HUES6 (cell line): ENCODE measurements at regions not wholly inside any gene's neighbourhood (a gene's known extent, or its start where the extent isn't known, plus 50 kb on each side); places are given as distances from the start of the nearest gene placed in this dataset.
"Not testable (repeated sequence)": the region's sequence is repeated elsewhere in the genome, so short reads cannot be mapped to it uniquely, and the experiment has no call there.

ENCODE experiments used
- H3K27ac ChIP-seq: 2 replicates; pipeline ENCODE4 v1.7.0; 2013; ENCODE audit warnings: low read depth, mild to moderate bottlenecking, low read length, inconsistent platforms
- H3K27me3 ChIP-seq: 2 replicates; pipeline ENCODE4 v1.6.1; 2013; ENCODE audit warnings: low read length; ENCODE audit not compliant: control insufficient read depth, insufficient read depth
- H3K36me3 ChIP-seq: 2 replicates; pipeline ENCODE4 v1.6.1; 2013; ENCODE audit warnings: low read length; ENCODE audit not compliant: control insufficient read depth, insufficient read depth
- H3K4me1 ChIP-seq: 2 replicates; pipeline ENCODE4 v1.6.1; 2013; ENCODE audit warnings: low read length; ENCODE audit not compliant: control insufficient read depth, insufficient read depth
- H3K4me3 ChIP-seq: 2 replicates; pipeline ENCODE4 v1.5.1; 2013; ENCODE audit warnings: low read depth, low read length
- H3K9ac ChIP-seq: one replicate; pipeline ENCODE4 v1.6.1; 2013; ENCODE audit warnings: mild to moderate bottlenecking, low read length
- H3K9me3 ChIP-seq: 2 replicates; pipeline ENCODE4 v1.6.1; 2013; ENCODE audit warnings: low read depth, low read length; ENCODE audit not compliant: control insufficient read depth, insufficient read depth

DNA sequence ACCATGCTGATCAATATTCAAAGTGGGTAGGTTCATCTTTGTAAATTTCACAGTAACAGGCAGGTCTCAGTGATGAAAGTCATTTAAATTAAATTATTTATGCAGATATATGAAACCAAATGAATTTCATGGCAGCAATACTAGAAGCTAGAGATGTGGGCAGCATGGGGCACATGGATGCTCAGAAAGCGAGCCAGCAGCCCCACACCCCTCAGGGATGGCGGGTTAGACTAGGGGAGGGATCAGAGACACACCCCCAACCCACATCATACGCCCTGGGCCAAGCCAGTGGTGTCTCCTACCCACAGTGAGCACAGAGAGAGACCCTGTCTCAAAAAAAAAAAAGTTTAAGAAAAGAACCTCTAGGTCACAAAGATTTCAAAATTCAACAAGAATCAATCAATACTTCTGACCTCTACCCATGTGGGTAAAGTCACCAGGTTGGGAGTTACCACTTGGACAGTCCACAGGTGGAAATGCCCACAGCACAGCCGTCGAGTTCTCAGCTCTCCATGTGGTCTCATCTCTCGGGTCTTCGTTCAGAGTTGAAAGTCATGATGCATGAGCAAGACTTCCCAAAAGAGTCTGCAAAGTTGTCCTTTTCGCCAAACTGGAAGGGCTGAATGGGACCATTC is 79.3 kb upstream of the PPP2R2D start:
- Histone ChIP-seq H3K9me3 (no peaks in the 10 kb centered on the region), H3K27ac (no peak overlapping the region), H3K4me1 (peaks cover 19% of the 10 kb centered on the region), H3K27me3 (0 out of 2 replicates have a peak, but pooled peaks cover 5% of the 10 kb centered on the region), H3K36me3 (no peaks in the 10 kb centered on the region), H3K9ac (no peak overlapping the region), H3K4me3 (no peak overlapping the region)

DNA sequence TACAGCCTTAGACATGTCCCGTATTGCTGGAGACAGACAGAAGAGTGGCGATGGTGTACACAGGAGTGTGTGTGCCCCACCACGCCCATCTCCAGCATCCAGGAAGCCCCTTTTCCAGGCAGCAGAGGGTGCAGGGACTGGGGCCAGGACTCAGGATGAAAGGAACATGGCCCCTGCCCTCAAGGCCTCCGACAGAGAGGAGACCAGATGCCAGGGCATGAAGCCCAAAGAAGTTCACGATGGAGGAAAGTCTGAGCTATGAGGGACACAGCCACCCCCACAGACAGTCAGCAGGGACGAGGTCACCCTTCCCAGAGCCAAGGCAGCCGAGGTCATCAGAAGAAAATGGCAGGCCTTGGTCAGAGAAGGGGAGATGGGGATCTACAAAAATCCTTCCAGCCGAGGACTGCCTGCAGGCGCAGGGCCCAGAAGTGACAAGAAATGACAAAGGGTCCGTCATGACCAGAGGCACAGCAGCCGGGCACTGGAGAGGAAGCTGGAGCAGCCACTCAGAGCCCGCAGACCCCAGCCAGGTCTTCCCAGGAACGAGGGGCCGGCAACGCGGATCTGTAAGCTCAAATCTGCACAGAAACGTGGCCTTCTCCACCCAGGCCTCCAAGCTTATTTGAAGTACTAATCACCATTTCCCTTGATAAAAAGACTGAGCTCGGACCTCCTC is 78.7 kb upstream of the PPP2R2D start:
- H3K9ac ChIP-seq: no peak overlapping the region
- 0 out of 2 replicates have a peak, but pooled peaks cover 5% of the 10 kb centered on the region for H3K27me3 ChIP-seq
- H3K9me3 ChIP-seq: no peaks in the 10 kb centered on the region
- no peaks in the 10 kb centered on the region for H3K36me3 ChIP-seq
- H3K27ac ChIP-seq: no peak overlapping the region
- H3K4me3 ChIP-seq: no peak overlapping the region
- peaks cover 19% of the 10 kb centered on the region for H3K4me1 ChIP-seq

DNA sequence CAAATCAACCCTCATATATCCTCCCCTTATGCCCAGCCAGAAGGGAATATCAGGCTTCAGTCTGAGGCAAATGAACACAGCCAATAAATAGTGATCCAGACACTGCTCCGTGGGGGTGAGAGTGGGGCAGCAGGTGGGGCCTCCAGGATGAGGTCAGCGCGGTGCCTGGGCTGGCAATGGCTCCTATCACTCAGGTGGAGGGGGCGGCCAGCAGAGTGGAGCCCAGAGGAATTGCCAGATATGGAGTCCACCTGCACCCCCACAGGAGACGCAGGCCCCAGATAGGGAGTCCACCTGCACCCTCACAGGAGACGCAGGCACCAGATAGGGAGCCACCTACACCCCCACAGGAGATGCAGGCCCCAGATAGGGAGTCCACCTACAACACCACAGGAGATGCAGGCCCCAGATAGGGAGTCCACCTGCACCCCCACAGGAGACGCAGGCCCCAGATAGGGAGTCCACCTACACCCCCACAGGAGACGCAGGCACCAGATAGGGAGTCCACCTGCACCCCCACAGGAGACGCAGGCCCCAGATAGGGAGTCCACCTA is 78.0 kb upstream of the PPP2R2D start:
- Histone ChIP-seq H3K9me3 (no peaks in the 10 kb centered on the region), H3K9ac (no peak overlapping the region), H3K4me1 (peaks cover 19% of the 10 kb centered on the region), H3K27me3 (0 out of 2 replicates have a peak, but pooled peaks cover 2% of the 10 kb centered on the region), H3K4me3 (no peak overlapping the region), H3K36me3 (no peaks in the 10 kb centered on the region), H3K27ac (no peak overlapping the region)

DNA sequence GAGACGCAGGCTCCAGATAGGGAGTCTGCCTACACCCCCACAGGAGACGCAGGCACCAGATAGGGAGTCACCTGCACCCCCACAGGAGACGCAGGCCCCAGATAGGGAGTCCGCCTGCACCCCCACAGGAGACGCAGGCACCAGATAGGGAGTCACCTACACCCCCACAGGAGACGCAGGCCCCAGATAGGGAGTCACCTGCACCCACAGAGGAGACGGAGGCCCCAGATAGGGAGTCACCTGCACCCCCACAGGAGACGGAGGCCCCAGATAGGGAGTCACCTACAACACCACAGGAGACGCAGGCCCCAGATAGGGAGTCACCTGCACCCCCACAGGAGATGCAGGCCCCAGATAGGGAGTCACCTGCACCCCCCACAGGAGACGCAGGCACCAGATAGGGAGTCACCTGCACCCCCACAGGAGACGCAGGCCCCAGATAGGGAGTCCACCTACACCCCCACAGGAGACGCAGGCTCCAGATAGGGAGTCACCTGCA is 77.2 kb upstream of the PPP2R2D start:
- H3K36me3 ChIP-seq, H3K27me3 ChIP-seq, H3K4me3 ChIP-seq, H3K9ac ChIP-seq, H3K27ac ChIP-seq, H3K9me3 ChIP-seq: not testable (repeated sequence)
- peaks cover 19% of the 10 kb centered on the region for H3K4me1 ChIP-seq

DNA sequence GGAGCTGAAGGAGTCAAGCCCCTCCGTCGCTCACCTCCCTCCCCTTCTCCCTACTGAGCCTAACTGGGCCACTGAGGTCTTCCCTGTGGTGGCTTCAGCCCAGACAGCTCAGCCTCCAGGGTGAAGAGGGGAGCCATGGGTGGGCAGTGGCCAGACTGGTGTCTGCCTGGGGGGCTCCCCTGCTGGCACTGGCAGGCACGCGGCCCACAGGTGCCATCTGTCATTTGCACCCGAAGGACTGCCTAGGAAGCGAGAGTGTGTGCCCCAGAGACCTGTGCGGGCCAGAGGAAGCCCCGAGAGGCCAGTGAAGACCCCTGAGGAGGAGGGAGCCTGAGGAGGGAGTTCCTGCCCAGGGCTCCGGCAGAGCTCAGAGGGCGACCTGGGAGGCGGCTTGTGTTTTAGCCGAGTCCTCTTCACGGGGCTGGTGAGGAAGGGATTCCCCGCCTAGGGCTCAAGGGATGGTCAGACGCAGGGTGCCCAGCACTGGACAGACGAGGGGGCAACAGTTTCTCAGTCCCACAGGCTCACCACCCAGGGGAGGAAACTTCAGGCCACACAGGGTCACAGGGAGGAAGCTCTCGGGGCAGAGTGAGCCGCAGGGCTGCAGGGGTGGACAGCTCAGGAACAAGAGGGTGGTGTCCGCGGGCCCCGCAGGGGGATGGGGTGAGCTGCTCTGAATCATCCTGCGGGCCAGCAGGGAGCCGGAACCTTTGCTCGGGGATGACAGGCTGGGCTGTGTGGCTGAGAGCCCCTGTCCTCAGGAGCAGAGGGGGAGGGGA is 76.2 kb upstream of the PPP2R2D start:
- no peaks in the 10 kb centered on the region for H3K9me3 ChIP-seq
- H3K27me3 ChIP-seq: no peaks in the 10 kb centered on the region
- peak overlapping the region; percentile 36; the same call in 1 of the 2 replicates for H3K4me3 ChIP-seq
- H3K9ac ChIP-seq: peak overlapping the region; percentile 59
- peaks cover 14% of the 10 kb centered on the region for H3K4me1 ChIP-seq
- H3K27ac ChIP-seq: no peak overlapping the region
- H3K36me3 ChIP-seq: no peaks in the 10 kb centered on the region

DNA sequence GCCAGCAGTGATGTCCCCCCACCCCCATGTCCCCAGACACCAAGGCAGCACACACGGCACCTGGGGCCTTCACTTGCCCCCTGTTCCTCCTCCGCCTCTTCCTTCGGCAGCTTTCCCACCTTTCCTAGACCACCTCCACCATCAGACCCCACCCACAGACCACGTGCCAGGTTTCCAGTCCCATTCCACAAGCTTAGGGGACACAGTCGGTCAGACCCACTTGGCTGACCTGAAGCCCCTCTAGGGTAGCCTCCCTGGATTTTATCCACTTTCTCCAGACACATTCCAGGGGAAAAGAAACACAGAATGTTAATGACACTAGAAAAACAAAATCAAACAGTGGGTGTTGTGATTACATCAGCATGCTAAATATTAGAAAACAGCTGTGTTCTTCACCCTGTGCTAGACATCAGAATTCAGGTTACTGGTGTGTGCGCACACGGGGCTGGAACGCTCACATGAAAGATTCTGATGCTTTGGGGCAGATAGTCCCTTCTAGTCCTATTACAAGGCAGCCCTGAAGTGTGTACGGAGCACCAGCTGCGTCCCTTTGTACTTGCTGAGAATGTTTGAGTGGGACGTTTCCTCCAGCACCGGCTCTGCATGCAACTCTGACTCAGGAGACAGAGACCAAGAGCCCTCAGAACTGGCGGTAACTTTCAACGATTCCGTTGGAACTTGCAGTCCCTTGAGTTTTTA is 75.5 kb upstream of the PPP2R2D start:
- Histone ChIP-seq H3K4me1 (peaks cover 14% of the 10 kb centered on the region), H3K9ac (peak overlapping the region; percentile 8), H3K27me3 (no peaks in the 10 kb centered on the region), H3K36me3 (no peaks in the 10 kb centered on the region), H3K9me3 (no peaks in the 10 kb centered on the region), H3K27ac (no peak overlapping the region), H3K4me3 (peak overlapping the region; percentile 36; the same call in 1 of the 2 replicates)

DNA sequence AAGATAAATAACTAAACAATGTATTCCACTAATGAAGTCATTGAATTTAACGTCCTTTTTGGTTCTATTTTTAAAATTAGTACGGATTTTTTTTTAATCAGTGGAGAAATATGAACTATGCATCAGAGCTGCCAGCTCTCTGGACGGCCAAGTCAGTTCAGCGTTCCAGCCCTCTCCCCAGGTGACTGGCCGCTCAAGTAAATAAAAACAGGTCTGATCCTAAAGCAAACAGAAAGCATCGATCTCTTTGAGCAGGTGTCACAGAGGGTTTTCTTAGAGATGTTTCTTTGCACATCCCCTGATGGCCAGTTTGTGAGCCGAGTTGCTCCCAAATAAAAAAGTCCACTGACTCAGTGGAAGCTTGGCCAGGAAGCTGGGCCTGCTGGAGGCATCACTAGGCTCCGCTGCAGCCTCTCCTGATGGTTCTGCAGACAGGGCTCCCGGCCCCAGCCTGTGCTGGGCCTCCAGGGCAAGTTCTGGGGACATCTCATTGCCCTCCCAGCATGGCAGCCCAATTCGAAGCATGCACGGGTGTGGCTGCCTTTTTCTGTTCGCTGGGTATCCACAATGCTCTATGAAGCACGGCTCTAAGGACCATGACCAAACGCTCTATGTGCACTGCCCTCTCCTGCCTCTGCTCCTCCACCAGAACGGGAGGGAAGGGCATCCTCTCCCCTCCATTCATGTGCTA is 74.7 kb upstream of the PPP2R2D start:
- no peak overlapping the region for H3K27ac ChIP-seq
- H3K9ac ChIP-seq: no peak overlapping the region
- peaks cover 14% of the 10 kb centered on the region for H3K4me1 ChIP-seq
- no peaks in the 10 kb centered on the region for H3K27me3 ChIP-seq
- H3K9me3 ChIP-seq: no peaks in the 10 kb centered on the region
- H3K4me3 ChIP-seq: no peak overlapping the region
- no peaks in the 10 kb centered on the region for H3K36me3 ChIP-seq

DNA sequence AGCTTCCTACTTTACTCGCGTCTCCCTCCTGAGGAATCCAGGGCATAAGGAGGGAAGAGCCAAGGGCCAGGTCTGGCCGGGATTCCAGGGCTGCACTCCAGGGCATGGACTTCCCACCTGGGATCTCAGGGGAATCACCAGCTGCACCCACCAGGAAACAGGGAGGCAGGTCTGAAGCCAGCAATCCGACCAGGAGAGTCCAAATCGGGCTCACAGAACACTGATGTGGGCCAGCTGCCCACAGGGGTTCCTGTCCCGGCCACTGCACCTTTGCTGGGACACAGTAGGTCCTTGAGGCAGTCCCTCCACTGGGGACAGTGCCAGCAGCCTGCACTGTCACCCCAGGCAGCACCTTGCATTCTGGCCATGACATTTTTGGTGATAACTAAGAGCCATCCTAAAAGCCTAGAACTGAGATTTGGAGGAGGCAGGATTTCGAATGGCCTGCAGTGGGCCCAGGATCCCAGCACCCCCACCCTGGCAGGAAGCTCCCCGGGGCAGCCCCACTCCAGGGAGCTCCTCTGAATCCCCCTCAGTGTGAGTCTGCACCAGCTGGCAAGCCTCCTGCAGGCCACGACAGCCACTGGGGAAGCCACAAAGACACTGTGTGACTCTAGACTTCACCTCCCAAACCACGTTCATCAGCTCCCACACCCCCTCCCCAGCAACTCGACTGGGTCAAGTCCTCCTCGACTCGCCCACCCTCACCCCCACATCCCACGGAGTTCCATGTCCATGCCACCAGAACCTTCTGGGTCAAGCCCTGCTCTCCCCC is 71.5 kb upstream of the PPP2R2D start:
- Histone ChIP-seq H3K27me3 (no peaks in the 10 kb centered on the region), H3K36me3 (no peaks in the 10 kb centered on the region), H3K9me3 (no peaks in the 10 kb centered on the region), H3K9ac (no peak overlapping the region), H3K4me1 (peaks cover 12% of the 10 kb centered on the region), H3K4me3 (no peak overlapping the region), H3K27ac (no peak overlapping the region)

DNA sequence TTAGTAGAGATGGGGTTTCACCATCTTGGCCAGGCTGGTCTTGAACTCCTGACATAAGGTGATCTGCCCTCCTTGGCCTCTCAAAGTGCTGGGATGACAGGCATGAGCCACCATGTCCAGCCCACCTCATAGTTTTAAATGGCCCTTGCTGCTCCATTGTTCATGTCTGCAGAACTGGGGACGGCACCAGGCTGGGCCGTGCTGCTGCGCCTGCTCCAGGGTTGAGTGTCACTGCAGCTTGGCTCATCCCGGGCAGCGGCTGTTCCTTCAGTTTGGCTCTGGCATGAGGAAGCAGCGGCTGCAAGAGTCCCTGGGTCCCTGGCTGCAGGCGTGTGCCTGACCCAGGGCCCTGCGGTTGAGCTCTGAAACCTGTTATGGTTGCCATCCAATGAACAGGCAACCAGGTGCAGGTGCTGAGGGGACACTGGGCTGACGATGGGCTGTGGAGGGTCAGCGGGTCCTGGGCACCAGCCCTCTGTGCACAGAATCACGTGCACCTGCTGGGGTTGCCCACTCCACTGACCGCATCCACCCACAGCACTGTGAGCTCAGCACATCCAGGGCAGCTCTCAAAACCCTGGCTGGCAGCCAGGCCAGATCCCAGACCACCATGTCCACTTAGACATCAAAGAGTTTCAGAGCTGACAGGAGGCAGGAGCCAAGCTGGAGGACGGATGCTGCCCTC is 70.2 kb upstream of the PPP2R2D start:
- Histone ChIP-seq H3K4me1 (no peaks in the 10 kb centered on the region), H3K36me3 (no peaks in the 10 kb centered on the region), H3K27me3 (no peaks in the 10 kb centered on the region), H3K9ac (no peak overlapping the region), H3K27ac (no peak overlapping the region), H3K9me3 (no peaks in the 10 kb centered on the region), H3K4me3 (no peak overlapping the region)
